Activated CD4-positive, alpha-beta T cell treated with anti-CD3 and anti-CD28 coated beads for 24 hours (primary cell): ENCODE measurements at regions not wholly inside any gene's neighbourhood (a gene's known extent, or its start where the extent isn't known, plus 50 kb on each side); places are given as distances from the start of the nearest gene placed in this dataset.
"Not testable (repeated sequence)": the region's sequence is repeated elsewhere in the genome, so short reads cannot be mapped to it uniquely, and the experiment has no call there.

Experiments used
- DNase-seq, 2 donors: peaks; one replicate each; pipeline ENCODE4 v3.0.0-alpha.2; 2020; ENCODE audit warnings: low read depth in 2 of 2

DNA sequence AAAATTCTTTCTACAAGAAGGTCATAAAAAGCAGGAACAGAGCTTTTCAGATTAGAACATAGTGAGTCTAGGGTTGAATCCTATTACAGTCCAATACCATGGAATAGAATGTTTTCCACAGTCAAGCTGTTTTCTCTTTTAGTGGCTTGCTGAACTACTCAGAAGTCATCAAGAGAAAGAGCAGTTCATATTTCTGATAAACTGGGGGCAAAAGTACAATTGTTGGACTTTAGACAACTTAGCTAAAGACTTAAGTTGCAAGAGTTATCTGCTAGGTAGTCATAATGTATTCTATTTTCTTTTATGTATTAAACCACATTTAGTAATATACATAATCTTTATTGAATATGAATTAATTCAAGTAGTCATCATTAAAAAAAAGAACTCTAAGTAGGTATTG lies 233.1 kb upstream of the GRIA1 start:
- no peak for DNase-seq

DNA sequence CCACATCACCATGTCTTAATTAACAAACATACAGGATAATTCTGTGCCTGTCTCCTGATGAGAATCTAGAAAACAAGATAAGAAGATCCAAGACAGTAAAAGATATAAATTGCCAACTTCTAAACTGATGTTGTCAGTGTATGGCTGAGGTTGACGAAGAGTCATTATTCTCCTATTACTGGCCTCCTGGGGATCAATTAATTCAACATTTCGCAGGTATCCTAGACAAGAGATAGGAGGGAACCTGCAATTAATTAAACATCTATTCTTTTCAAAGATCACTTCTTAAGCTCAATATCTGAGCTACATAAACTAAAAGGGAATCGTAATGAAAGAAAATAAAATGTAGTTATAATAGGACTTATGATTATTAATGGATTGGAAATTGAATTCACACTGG lies 232.0 kb upstream of the GRIA1 start:
- no peak for DNase-seq

DNA sequence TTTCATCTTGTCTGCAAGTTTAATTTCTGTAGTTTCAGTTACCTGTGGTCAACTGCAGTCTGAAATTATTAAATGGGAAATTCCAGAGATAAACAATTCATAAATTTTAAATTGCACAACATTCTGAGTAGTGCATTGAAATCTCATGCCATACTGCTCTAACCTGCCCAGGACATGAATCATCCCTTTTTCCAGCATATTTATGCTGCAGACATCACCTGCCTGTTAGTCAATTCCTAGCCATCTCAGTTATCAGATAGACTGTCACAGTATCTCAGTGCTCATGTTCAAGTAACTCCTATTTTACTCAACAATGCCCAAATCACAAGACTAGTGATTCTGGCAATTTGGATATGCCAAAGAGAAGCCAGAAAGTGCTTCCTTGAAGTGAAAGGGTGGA lies 223.0 kb upstream of the GRIA1 start:
- no peak for DNase-seq

DNA sequence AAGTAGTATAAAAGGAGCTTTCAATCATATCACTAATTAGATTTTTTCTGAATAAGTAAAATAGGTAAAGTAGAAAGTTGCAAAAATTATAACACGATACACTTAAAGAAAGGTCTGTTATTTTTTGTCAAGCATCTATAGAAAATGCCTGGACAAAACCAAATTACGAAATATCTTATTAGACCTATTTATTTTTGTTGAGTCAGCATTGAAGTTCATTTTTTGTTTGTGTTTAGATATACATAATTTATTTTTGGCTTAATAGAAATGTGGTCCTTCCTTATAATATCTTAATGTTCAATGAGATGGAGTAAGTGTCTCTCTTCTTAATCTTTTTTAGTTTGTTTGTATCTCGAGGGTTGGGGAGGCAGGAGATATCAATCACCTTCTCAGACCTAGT lies 214.8 kb upstream of the GRIA1 start:
- DNase-seq: no peak

DNA sequence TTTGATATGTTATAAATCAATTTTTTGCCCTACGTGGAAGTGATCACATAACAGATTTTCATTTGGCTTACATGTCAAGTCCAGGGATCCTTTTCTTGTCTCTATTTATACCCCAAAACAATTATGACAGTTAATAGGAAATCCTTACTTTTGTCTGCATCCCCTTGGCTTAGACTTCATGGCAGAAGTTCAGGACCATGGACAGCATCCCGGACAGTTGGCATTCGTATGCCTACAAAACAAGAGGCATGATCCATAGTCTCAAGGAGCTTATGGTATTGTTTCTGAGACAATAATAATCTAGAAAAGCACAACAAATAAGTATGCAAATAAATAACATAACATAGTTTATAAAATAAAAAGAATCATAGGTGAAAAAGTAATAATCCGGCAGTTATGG lies 214.3 kb upstream of the GRIA1 start:
- DNase-seq: no peak

DNA sequence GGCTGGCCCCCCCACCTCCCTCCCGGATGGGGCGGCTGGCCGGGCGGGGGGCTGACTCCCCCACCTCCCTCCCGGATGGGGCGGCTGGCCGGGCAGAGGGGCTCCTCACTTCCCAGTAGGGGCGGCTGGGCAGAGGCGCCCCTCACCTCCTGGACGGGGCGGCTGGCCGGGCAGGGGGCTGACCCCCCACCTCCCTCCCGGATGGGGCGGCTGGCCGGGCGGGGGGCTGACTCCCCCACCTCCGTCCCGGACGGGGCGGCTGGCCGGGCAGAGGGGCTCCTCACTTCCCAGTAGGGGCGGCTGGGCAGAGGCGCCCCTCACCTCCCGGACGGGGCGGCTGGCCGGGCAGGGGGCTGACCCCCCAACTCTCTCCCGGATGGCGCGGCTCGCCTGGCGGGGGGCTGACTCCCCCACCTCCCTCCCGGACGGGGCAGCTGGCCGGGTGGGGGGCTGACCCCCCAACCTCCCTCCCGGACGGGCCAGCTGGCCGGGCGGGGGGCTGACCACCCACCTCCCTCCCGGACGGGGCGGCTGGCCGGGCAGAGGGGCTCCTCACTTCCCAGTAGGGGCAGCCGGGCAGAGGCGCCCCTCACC lies 194.1 kb upstream of the GRIA1 start:
- DNase-seq: not testable (repeated sequence)

DNA sequence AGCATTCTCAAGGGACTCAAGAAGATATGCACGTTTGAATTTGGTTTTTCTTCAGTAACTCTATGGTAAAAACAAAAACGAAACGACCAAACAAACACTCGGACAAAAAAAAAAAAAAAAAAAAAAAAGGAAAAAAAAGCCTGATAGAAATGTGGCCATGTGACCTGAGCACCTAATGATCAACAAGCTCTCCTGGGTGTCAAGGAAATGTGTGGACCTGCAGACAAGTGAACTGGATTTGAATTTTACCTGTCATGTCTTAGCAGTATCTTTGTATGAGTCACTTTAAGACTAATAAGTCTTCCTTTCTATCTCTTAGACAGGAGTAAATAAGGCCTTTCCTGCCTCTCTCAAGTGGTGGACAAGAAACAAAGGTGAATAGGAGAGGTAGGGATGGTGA lies 190.6 kb upstream of the GRIA1 start:
- DNase-seq: no peak

DNA sequence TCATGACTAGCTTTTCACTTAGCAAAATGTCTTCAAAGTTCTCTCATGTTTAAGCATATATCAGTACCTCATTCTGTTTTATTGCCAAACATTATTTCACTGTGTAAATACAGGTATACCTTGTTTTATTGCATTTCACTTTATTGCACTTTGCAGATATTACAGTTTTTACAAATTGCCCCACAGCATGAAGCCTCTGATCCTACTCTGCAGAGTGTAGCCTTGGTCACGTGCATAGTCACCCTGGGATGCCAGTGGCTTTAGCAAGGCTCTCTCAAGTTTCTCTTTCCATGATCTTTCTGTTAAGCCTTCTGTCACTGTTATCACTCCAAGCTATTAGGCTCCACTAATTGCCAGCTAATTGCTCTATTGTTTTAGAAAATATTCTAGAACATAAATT lies 182.2 kb upstream of the GRIA1 start:
- no peak for DNase-seq

DNA sequence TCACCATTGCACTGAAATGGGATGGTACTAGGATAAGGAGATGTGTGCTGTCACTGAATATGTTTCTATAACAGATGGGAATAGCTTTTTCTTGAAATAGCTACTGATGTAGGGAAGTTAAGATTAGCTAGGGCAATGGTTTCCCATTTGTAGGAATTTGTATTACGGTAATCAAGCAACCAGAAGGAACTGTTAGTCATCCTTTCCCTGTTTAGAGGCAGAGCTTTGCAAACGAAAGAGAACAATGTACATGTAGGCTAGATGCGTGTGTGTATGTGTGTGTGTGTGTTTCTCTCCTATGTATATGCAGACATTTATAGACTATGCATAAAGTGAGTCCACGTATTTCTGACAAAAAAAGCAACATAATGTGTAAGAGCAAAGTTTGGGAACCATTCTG lies 171.9 kb upstream of the GRIA1 start:
- no peak for DNase-seq

DNA sequence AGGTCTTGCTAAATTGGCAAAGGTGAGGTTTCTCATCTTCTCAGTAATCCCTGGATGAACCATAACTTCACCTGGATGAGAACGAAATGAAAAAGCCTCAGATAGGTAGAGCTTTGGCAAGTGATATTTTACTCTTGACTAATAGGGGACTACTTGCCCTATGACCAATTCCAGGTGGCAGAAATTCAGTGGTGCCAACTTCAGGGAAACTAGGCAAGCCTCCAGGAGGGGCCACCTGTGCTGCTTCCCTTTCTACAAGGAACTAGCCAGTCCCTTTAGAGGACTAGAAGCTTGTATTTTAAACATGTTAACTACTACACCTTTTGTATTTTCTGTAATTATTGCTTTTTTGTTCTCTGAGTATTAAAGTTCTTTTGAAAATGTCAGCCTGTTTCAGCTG lies 169.0 kb upstream of the GRIA1 start:
- DNase-seq: no peak

DNA sequence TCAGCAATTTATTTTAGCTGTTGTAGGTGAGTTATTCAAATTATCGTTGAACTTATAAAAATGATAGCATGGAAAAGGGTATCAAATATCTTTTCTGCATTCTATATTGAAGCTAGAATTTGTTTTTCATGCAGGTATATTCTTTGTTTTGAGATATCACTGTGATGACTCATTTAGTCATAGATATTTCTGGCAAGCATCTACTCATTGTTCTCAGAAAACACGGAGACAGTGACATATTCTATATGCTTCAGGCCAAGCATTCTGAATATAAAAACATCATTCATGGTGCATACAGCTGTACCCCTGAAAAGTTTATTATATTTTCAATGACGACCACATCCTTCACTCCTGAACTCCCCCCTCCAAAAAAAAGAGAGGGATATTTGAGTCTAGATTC lies 150.3 kb upstream of the GRIA1 start:
- no peak for DNase-seq

DNA sequence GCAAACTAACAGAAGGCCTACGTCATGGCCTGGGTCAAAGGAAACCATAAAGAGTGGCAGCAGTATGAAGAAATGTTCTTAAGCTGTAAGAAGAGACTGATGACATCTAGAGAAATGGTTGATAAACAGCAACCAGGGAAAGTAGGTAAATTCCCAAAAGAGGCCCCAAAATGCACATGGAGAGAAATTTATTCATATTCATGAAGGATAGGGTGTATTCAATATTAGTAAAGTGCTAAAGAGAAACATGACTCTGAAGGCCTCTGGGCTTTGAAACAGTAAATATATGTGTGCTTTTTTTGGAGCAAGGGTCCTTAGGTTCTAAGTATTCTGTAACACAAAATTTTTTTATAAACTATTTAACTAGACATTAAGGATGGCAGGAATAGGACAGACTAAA lies 149.7 kb upstream of the GRIA1 start:
- DNase-seq: no peak

DNA sequence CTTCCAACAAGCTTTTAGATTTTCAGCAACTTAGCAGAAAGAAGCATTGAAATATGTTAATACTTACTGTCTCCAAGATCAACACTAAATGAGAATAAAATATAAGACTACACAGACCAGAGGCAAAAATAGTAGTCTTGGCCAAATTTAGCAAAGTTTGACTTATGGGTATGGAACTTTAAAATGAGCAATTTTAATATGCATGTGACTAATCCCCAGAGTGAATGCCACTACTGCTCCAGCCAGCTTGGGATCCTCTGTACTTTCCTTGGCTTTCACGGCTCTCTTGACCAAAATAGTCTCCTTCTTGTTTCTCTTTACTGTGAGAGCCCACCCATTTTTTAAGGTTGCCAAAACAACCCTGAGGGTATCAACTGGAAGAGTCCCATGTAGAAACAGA lies 148.0 kb upstream of the GRIA1 start:
- DNase-seq: no peak

DNA sequence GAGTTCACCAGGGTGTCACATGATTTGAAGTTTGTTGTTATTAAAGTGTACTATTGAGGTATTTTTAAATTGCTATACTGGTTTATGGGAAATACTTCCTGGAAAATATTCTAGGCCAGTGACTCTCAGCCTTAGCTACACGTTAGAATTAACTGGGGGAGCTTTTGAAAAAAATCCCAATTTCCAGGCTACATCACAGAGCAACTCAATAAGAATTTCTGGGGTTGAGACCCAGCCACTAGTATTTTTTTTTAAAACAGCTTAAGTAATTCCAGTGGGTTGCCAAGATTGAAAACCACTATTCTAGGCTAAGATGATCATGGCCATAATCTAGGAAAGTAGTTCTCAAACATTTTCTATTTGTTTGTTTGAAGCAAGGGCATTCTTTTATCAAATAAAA lies 142.9 kb upstream of the GRIA1 start:
- DNase-seq: no peak

DNA sequence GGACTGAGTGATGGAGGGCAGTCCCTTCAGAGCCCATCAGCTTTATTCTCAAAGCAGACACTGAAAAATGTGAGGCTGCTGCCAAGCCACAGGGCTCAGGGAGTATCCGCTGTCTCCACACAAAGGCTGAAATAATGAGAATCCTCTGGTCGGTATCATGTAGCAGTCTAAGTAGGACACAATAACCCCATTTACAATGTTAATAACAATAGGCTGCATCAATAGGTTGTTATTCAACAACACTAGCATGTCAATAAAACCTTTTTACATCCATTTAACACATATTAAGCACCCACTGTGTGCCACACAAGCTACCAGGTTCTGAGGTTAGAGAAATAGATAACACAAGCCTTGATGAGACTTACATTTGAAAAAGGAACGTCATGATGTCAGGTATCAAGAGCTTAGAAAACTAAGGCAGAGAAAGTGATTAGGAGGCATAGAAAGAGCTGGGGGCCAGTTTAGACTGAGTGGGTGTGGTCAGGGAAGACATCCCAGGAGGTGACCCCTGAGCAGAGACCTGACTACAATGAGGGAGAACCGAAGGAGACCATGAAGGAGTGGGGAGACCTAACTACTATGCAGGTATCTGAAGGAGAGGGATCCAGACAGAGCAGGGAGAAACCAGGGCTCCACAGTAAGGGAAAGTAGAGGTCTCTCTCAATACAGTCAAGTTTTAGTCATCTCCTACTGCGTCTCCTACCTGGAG lies 140.1 kb upstream of the GRIA1 start:
- DNase-seq: no peak

DNA sequence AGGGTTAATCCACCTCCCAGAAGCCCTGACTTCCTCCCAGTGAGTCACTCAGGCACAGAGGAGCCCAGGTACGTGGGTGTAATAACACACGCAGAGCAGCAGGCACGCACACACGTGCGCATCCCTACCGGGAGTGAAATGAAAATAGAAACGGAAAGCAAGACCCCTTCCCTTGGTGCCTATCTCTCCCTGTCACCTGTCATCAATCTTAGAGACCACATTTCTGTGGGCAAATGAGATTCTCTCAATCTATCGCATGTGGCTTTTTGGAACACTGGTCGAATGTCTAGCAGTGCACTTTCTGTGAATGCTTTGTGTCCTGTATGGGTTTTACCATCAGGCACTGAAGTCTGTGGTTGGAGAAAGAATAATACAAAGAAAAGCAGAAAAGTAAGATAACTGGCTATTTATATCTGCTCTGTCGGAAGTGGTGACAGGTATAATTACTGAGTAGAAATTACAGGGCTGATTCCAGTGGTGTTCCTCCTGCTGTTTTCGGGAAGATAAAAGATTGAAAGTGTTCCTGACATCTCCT lies 137.7 kb upstream of the GRIA1 start:
- DNase-seq: peak; percentile 1 to 7

DNA sequence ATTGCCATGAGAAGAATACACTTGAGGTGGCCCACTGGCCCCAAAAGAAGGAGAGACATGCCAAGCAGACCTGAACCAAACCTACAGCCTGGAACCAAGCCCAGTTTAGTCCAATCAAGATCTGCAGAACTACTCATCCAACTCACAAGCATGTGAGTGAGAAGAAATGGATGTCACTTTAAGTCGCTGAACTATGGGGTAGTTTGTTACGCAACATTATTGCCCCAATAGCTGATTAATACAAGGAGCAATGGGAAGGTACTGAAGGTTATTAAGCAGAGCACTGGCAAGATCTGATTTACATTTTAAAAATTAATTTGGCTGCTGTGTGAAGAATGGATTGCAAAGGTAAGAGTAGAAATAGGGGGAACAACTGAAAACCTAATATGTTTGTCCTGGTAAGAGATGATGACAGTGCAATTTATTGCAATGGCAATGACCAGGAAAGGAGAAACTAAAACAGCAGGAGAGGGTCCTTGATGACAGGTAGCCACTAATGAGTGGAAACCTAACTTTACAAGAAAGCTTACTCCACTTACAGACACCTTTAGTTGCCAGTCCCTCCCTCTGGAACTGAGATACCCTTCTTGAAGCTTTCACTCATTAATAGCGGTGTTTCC lies 132.9 kb upstream of the GRIA1 start:
- DNase-seq: no peak

DNA sequence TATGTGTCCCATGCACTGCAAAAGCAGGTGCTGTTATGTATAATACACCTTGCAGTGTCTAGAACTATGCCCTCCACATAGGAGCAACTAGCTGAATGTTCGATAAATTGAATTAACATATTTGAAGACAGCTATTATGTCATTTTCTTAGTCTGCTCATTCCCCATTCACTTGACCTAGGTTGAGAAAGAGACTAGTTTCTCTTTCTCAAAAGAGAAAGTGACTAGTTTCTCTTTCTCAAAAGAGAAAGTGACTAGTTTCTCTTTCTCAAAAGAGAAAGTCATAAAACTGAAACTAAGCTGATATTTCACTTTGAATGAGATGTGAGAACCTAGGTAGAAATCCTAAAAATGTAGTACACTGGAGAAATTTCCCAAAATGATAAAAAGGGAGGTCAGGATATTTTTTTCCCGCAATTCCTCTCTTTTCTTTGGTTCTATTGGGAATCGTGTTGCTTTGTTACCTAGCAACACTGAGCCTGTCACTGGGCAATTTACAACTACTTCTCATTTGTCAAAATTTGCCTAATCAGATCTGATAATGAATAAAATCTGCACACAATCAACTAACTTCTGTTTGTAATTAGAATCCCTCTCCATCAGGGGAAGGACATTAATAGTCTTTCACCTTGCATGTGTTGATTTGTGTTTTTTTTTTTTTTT lies 132.0 kb upstream of the GRIA1 start:
- no peak for DNase-seq

DNA sequence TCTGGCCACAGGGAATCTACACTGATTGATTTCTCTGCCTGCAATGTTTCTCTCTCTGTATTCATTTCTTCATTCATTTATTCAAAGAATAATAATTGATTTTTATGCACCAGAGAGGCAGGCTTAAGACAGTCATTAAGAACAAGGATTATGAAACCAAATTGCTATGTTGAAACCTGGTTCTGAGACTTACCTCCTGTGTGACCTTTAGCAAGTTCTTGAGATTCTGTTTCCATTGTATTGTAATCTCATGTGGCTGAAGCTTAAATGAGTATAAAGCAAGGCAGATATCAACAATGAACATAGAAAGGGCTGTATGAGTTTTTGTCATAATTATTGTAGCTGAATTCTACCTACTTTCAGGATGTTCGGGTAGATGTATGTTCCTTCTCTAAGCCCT lies 129.6 kb upstream of the GRIA1 start:
- no peak for DNase-seq

DNA sequence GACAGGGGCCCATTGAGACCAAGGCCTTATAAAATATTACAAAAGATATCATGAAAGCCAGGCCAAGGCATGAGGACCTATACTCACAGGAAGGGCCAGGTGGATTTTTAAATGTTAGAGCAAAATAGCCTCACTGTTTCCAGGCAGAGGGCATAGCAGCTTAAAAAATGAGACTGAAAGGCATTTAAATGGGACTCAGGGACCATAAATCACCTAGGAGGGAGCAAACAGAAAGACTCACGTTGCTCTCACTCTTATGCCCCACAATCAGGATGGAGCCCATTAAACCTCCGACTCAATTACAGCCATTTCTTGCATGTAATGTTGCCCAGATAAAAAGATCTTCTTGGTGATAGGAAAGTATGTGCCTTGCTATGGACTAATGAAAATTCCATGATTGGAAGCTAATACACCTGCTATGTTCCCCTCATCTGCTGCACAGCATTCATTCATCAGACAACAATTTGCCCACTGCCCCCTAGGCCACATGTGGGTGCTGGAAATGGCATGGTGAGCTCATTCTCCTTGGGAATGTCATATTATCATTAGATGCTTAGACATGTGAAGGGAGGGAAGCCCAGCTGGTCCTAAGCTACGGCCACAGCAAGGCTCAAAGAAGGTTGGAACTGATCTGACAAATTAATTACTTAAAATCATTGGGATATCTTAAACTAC lies 128.6 kb upstream of the GRIA1 start:
- DNase-seq: no peak

DNA sequence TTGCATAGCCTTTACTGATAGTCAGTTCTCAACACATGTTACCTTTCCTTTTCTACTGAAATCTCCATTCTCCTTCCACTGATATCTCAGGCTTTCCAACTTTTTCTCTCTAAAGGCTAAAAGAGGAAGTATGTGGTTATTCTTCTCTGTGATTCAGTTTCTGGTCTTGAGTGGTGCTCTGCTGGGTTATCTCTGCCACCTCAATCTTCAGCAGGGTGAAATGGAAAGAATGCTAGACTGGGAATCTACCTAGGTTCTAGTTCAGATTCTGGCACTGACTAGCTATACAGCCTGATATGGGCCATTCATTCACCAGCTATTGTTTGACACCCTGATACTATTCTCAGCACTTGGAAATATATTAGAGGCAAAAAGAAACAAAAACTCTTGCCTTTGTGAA lies 124.9 kb upstream of the GRIA1 start:
- no peak for DNase-seq

DNA sequence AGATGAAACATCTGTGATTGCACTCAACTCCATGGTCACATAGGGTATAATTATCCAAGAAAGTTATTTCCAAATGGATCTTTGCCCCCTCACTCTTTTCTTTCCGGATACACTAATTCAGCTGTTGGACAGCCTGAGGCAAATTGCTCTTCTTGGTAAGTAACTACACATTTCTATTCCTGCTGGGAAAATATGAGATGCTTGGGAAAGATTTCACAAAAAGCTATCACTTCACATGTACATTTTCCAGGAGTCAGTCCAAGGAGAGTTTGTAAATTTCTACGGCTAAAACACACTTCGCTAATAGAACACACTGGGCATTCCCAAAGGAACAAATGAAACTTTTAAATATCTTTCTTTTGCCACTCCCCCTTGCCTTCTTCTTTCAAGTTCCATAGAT lies 123.0 kb upstream of the GRIA1 start:
- DNase-seq: no peak
